Kidney epithelial cell (primary cell): ENCODE measurements at regions not wholly inside any gene's neighbourhood (a gene's known extent, or its start where the extent isn't known, plus 50 kb on each side); places are given as distances from the start of the nearest gene placed in this dataset.

Experiments
- DNase-seq: peaks from one replicate; pipeline ENCODE4 v3.0.0-alpha.2; 2010; ENCODE audit warnings: low read depth
- H3K27me3 ChIP-seq: 2 replicates; pipeline ENCODE4 v1.6.0; 2011; ENCODE audit warnings: low read length; ENCODE audit not compliant: control insufficient read depth, insufficient read depth
- H3K36me3 ChIP-seq: 2 replicates; pipeline ENCODE4 v1.5.1; 2011; ENCODE audit warnings: low read length; ENCODE audit not compliant: control insufficient read depth, insufficient read depth
- H3K4me3 ChIP-seq: 2 replicates; pipeline ENCODE4 v1.5.1; 2011; ENCODE audit warnings: low read depth, mild to moderate bottlenecking, control low read depth, low read length
- TF ChIP-seq, protein P1 (sequence below): IDR thresholded peaks from 2 replicates; pipeline ENCODE4 v1.5.1; 2011; ENCODE audit warnings: mild to moderate bottlenecking, moderate library complexity, low read length, control low read depth, inconsistent platforms; ENCODE audit not compliant: insufficient read depth, poor library complexity, severe bottlenecking

DNA sequence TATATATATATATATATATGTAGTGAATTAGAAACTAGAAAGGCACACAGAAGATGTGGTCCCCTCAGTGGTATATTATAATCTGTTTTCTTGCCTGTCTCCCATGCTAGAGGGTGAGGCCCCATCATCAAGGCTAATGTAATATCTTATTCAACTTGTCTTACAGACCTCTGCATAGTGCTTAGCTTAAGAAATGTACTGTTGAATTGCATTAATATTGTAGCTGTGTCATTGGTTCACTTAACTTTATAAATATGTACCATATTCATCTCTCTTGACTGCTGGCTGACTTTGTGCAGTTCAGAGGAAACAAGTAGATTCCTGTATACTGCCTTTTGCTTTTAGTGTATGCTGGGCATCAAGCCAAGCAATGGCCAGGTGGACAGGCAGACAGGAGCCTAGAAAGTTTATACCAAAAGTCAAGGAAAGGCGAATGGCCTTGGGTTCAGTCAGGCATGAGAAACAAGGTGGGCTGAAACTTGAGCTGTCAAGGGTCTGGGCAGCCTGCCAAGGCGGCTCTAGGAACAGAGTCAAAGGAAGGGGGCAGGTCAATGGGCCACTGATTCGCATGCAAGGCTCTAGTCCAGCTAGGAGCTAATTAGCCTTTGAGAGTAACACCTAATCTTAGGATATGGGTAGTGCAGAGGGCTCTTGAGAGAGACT, 78.8 kb upstream of the LEF1 start:
- H3K4me3 ChIP-seq: no peak overlapping the region
- TF ChIP-seq, protein P1, sequence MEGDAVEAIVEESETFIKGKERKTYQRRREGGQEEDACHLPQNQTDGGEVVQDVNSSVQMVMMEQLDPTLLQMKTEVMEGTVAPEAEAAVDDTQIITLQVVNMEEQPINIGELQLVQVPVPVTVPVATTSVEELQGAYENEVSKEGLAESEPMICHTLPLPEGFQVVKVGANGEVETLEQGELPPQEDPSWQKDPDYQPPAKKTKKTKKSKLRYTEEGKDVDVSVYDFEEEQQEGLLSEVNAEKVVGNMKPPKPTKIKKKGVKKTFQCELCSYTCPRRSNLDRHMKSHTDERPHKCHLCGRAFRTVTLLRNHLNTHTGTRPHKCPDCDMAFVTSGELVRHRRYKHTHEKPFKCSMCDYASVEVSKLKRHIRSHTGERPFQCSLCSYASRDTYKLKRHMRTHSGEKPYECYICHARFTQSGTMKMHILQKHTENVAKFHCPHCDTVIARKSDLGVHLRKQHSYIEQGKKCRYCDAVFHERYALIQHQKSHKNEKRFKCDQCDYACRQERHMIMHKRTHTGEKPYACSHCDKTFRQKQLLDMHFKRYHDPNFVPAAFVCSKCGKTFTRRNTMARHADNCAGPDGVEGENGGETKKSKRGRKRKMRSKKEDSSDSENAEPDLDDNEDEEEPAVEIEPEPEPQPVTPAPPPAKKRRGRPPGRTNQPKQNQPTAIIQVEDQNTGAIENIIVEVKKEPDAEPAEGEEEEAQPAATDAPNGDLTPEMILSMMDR: no peak
- no peaks in the 10 kb centered on the region for H3K27me3 ChIP-seq
- DNase-seq: no peak
- no peaks in the 10 kb centered on the region for H3K36me3 ChIP-seq

DNA sequence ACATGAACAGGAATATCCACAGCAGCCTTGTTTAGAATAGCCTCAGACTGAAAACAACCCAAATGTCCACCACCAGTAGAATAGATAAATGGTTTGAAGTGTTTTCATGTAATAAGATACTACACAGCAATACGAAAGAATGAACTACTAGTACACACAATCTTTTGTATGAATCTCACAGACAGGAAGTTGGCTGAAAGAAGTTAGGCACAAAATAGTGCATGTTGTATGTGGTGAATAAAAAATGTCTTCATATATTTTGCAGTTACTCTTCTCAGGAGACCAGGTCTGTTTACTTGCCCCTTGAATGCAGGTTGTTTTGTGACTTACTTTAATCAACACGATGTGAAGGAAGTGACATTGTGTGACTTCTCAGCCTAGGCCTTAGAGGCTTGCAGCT, 75.9 kb upstream of the LEF1 start:
- DNase-seq: no peak
- Histone ChIP-seq H3K4me3 (no peak overlapping the region), H3K36me3 (no peaks in the 10 kb centered on the region), H3K27me3 (no peaks in the 10 kb centered on the region)
- TF ChIP-seq, protein P1: no peak

DNA sequence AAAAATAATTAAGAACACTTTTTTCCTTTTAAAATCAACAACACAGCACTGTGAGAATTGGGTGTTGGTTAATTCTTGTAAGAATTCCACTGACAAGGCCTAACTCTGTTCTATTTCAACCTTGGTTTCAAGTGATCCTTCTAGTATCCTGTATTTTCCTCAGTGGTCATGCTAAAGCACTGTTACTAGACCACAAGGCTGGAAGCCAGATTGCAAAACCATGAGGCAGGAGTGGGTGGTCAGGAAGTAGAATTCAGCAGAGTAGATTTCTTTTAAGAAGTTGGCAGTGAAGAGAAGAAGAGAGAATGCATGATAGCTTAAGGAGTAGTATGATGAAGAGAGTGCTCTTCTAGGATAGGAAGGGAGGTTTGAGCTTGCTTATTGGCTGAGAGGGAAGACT, 71.6 kb upstream of the LEF1 start:
- no peak for DNase-seq
- H3K27me3 ChIP-seq: no peaks in the 10 kb centered on the region
- TF ChIP-seq, protein P1: no peak
- no peaks in the 10 kb centered on the region for H3K36me3 ChIP-seq
- no peak overlapping the region for H3K4me3 ChIP-seq

DNA sequence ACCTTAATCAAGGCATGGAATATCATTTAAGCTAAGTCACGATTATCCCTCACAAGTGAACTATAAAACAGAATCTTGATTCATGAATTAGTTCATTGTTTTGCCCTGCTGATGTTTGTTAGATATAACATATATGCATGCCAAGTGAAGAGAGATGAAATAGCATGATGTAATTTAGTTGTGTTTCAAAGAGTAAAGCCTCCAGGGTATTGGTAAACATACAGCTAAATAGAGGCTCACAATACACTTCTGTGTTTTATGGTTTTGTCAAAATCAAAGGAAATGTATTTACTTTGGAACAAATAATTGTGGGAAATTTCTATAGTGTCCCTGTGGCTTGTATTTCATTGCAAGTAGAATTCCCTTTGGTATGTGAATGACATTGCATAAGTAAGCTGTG, 69.0 kb upstream of the LEF1 start:
- no peak for DNase-seq
- H3K4me3 ChIP-seq: no peak overlapping the region
- TF ChIP-seq, protein P1: no peak
- H3K36me3 ChIP-seq: no peaks in the 10 kb centered on the region
- no peaks in the 10 kb centered on the region for H3K27me3 ChIP-seq

DNA sequence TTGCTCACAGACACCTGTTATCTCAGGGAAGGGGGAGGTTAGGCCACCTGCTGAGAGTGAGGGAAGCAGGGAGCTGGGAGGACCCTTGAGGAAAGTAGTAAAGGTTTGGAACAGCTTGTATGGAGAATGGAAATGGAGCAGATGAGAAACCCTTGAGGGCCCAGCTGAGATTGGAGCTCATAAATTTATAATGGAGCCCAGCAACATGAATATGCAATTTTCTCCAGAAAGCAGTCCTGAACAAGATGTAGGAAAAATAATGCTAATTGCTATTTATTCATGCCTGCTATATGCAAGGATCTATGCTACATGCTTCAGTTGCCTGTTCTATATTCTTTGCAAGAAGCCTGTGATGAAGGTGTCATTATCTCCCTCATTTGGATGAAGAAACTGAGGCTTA, 67.5 kb upstream of the LEF1 start:
- Histone ChIP-seq H3K36me3 (no peaks in the 10 kb centered on the region), H3K4me3 (no peak overlapping the region), H3K27me3 (no peaks in the 10 kb centered on the region)
- DNase-seq: no peak
- TF ChIP-seq, protein P1: no peak

DNA sequence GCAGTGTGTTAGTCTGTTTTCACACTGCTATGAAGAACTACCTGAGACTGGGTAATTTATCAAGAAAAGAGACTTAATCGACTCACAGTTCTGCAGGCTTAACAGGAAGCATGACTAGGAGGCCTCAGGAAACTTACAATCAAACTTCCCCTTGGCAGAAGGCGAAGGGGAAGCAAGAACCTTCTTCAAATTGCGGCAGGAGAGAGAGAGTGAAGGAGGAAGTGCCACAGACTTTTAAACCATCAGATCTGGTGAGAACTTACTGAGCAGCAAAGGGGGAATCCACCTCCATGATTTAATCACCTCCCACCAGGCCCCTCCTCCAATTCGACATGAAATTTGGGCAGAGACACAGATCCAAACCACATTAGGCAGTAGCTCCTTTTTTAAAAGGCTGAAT, 59.2 kb upstream of the LEF1 start:
- no peaks in the 10 kb centered on the region for H3K27me3 ChIP-seq
- H3K4me3 ChIP-seq: no peak overlapping the region
- no peaks in the 10 kb centered on the region for H3K36me3 ChIP-seq
- DNase-seq: no peak
- TF ChIP-seq, protein P1: no peak
